NCI-H146 treated with DMSO at 0.1 percent for 48 hours (cell line): ENCODE measurements at regions not wholly inside any gene's neighbourhood (a gene's known extent, or its start where the extent isn't known, plus 50 kb on each side); places are given as distances from the start of the nearest gene placed in this dataset.

ENCODE experiments used
- DNase-seq: peaks from one replicate; lab custom pipeline; 2025; ENCODE audit not compliant: unreplicated experiment; lab: John Stamatoyannopoulos, UW

- no peak for DNase-seq
Observed at GRCh38 chr9:90012949-90013348, 408.1 kb downstream of the GADD45G start.

- DNase-seq = no peak
Observed at GRCh38 chr9:90013778-90014177, 409.0 kb downstream of the GADD45G start.

- DNase-seq = no peak
Observed at GRCh38 chr9:90014421-90014820, 409.6 kb downstream of the GADD45G start.

- no peak for DNase-seq
Observed at GRCh38 chr9:90016272-90016671, 411.5 kb downstream of the GADD45G start.

GRCh38 chr9:90017679-90018078 lies 412.9 kb downstream of the GADD45G start:
- DNase-seq = no peak

GRCh38 chr9:90018688-90019087 lies 413.9 kb downstream of the GADD45G start:
- no peak for DNase-seq

GRCh38 chr9:90019626-90020025 lies 414.8 kb downstream of the GADD45G start:
- DNase-seq = no peak

GRCh38 chr9:90020276-90020871 lies 415.6 kb downstream of the GADD45G start:
- no peak for DNase-seq

GRCh38 chr9:90021216-90021906 lies 416.5 kb downstream of the GADD45G start:
- DNase-seq = no peak

GRCh38 chr9:90022474-90022873 lies 417.7 kb downstream of the GADD45G start:
- DNase-seq = no peak

GRCh38 chr9:90023861-90024260 lies 419.0 kb downstream of the GADD45G start:
- DNase-seq = no peak

- no peak for DNase-seq
Observed at GRCh38 chr9:90024409-90024808, 419.6 kb downstream of the GADD45G start.

GRCh38 chr9:90024823-90025222 lies 420.0 kb downstream of the GADD45G start:
- no peak for DNase-seq

- DNase-seq = no peak
Observed at GRCh38 chr9:90025816-90026215, 421.0 kb downstream of the GADD45G start.

GRCh38 chr9:90027296-90027790 lies 422.5 kb downstream of the GADD45G start:
- DNase-seq = no peak

- no peak for DNase-seq
Observed at GRCh38 chr9:90029386-90029785, 424.6 kb downstream of the GADD45G start.

- DNase-seq = no peak
Observed at GRCh38 chr9:90029996-90030395, 425.2 kb downstream of the GADD45G start.

- no peak for DNase-seq
Observed at GRCh38 chr9:90032296-90033027, 427.6 kb downstream of the GADD45G start.

- DNase-seq = no peak
Observed at GRCh38 chr9:90033028-90033650, 428.3 kb downstream of the GADD45G start.

GRCh38 chr9:90034071-90034470 lies 429.3 kb downstream of the GADD45G start:
- DNase-seq = no peak

- no peak for DNase-seq
Observed at GRCh38 chr9:90035471-90035870, 430.7 kb downstream of the GADD45G start.
